Activated CD4-positive, alpha-beta T cell treated with anti-CD3 and anti-CD28 coated beads, Interleukin-2, amount 10 ng/mL, durations not matched to agents 24 days and 14 days (primary cell): ENCODE measurements at regions not wholly inside any gene's neighbourhood (a gene's known extent, or its start where the extent isn't known, plus 50 kb on each side); places are given as distances from the start of the nearest gene placed in this dataset.

Source experiments
- DNase-seq: peaks from one replicate; pipeline ENCODE4 v3.0.0; 2022
- H3K27ac Mint-ChIP-seq: one replicate; pipeline ENCODE4 v1.8.0; 2022; ENCODE audit warnings: mild to moderate bottlenecking, mixed read lengths
- H3K27me3 Mint-ChIP-seq: one replicate; pipeline ENCODE4 v1.8.0; 2022; ENCODE audit warnings: mixed read lengths
- H3K36me3 Mint-ChIP-seq: one replicate; pipeline ENCODE4 v1.8.0; 2022; ENCODE audit warnings: low read depth, mild to moderate bottlenecking, mixed read lengths
- H3K4me1 Mint-ChIP-seq: one replicate; pipeline ENCODE4 v1.8.0; 2021; ENCODE audit warnings: mixed read lengths
- H3K4me3 Mint-ChIP-seq: one replicate; pipeline ENCODE4 v1.8.0; 2022; ENCODE audit warnings: mild to moderate bottlenecking, moderate library complexity, mixed read lengths
- H3K9me3 Mint-ChIP-seq: one replicate; pipeline ENCODE4 v1.8.0; 2021; ENCODE audit warnings: mixed read lengths
- intact Hi-C: fragments of 100-400 bp; cut with micrococcal nuclease; formaldehyde crosslinking; loops from one replicate; pipeline ENCODE4 v1.15.1; 2023

GRCh38 chr11:70678931-70679900, 280.9 kb downstream of the CTTN start:
- no peak for DNase-seq
- Mint-ChIP-seq H3K27me3 (no peaks in the 10 kb centered on the region), H3K4me1 (no peaks in the 10 kb centered on the region), H3K27ac (no peak overlapping the region), H3K9me3 (no peaks in the 10 kb centered on the region), H3K4me3 (no peak overlapping the region), H3K36me3 (no peaks in the 10 kb centered on the region)
- intact Hi-C loops = no loop called here

DNA sequence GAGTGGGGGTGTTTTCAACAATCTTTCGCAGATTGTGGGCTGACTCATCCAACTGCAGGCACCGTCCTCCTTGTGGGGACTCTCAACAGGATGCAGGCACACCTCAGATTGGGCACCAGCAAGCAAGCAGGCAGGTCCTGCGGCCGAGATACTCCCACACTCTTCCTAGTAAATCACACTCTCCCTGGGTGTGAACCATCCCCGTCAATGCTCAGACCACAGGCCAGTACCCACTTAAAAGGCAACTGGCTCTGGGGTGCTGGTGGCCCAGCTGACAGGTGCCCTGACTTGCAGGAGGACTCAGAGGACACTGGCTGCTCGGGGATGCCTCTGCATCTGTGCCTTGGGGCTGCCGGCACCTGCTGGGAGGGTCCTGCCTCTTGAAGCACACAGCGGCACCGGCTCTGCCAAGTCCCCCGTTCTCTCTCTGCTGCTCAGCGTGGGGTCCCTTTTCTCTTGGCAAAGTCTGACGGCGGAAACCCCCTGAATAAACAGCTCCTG, 282.5 kb downstream of the CTTN start:
- no peak for DNase-seq
- Mint-ChIP-seq H3K9me3 (no peaks in the 10 kb centered on the region), H3K27me3 (no peaks in the 10 kb centered on the region)

DNA sequence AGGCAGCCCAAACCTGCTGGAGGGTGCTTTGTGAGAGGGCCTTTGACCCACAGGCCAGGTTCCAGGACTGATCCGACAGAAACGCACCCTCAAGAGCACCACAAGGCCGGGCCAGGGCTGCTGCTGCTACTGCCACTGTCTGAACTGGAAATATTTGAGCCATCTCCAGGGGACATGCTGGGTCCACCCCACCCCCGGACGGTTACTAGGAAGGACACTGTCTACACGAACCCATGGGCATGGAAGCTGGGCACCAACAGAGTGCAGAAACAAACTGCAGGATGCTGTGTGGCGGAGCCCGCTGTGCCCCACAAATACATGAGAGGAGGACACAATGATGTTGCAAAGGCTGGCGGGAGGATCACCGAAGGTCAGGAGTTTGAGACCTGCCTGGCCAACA, 283.7 kb downstream of the CTTN start:
- intact Hi-C loops = no loop called here

More for the DNA sequence above, 282.5 kb downstream of the CTTN start:
- no peaks in the 10 kb centered on the region for H3K36me3 Mint-ChIP-seq
- intact Hi-C loops = no loop called here
- H3K4me3 Mint-ChIP-seq = no peak overlapping the region
- H3K4me1 Mint-ChIP-seq = no peaks in the 10 kb centered on the region
- no peak overlapping the region for H3K27ac Mint-ChIP-seq

DNA sequence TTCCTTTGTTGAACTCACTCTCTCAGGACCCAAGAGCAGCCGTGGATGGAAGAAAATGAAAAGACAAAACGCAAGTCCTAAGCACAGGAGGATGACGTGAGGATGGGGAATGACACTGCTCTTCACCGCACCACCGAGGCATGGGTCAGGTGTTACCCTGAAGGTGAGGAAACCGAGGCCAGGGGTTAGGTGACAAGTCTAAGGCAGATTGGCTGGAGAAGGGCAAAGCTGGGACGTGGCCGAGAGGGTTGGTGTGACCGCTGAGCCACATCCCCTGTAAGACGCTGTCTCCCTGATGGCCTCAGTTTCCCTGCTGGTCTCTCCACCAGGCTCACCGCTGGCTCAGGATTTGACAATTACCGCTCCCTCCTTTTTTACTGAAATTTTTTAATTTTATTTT, 284.4 kb downstream of the CTTN start:
- H3K36me3 Mint-ChIP-seq = no peaks in the 10 kb centered on the region
- intact Hi-C loops = no loop called here
- no peak overlapping the region for H3K4me3 Mint-ChIP-seq
- H3K27me3 Mint-ChIP-seq = no peaks in the 10 kb centered on the region
- H3K27ac Mint-ChIP-seq = no peak overlapping the region
- no peaks in the 10 kb centered on the region for H3K4me1 Mint-ChIP-seq
- no peaks in the 10 kb centered on the region for H3K9me3 Mint-ChIP-seq
- DNase-seq = no peak

More for the DNA sequence above, 283.7 kb downstream of the CTTN start:
- no peaks in the 10 kb centered on the region for H3K27me3 Mint-ChIP-seq
- no peaks in the 10 kb centered on the region for H3K36me3 Mint-ChIP-seq
- no peaks in the 10 kb centered on the region for H3K4me1 Mint-ChIP-seq
- no peaks in the 10 kb centered on the region for H3K9me3 Mint-ChIP-seq
- no peak for DNase-seq
- H3K4me3 Mint-ChIP-seq = no peak overlapping the region
- no peak overlapping the region for H3K27ac Mint-ChIP-seq

- no peaks in the 10 kb centered on the region for H3K27me3 Mint-ChIP-seq
- intact Hi-C loops = no loop called here
- H3K36me3 Mint-ChIP-seq = no peaks in the 10 kb centered on the region
- no peaks in the 10 kb centered on the region for H3K4me1 Mint-ChIP-seq
- H3K4me3 Mint-ChIP-seq = no peak overlapping the region
- DNase-seq = no peak
- no peak overlapping the region for H3K27ac Mint-ChIP-seq
- no peaks in the 10 kb centered on the region for H3K9me3 Mint-ChIP-seq
Measured at GRCh38 chr11:70687716-70688115, 289.4 kb downstream of the CTTN start.

- intact Hi-C loops = no loop called here
- Mint-ChIP-seq H3K9me3 (no peaks in the 10 kb centered on the region), H3K4me3 (no peak overlapping the region), H3K27ac (no peak overlapping the region), H3K27me3 (no peaks in the 10 kb centered on the region), H3K4me1 (no peaks in the 10 kb centered on the region), H3K36me3 (no peaks in the 10 kb centered on the region)
- no peak for DNase-seq
Measured at GRCh38 chr11:70688142-70688541, 289.8 kb downstream of the CTTN start.

- Mint-ChIP-seq H3K27ac (no peak overlapping the region), H3K4me3 (no peak overlapping the region), H3K4me1 (no peaks in the 10 kb centered on the region), H3K27me3 (no peaks in the 10 kb centered on the region), H3K9me3 (no peaks in the 10 kb centered on the region), H3K36me3 (no peaks in the 10 kb centered on the region)
- intact Hi-C loops = no loop called here
- no peak for DNase-seq
Measured at GRCh38 chr11:70689764-70690163, 291.4 kb downstream of the CTTN start.

- no peak for DNase-seq
- Mint-ChIP-seq H3K36me3 (no peaks in the 10 kb centered on the region), H3K27me3 (no peaks in the 10 kb centered on the region), H3K27ac (no peak overlapping the region), H3K4me1 (no peaks in the 10 kb centered on the region), H3K4me3 (no peak overlapping the region), H3K9me3 (no peaks in the 10 kb centered on the region)
- intact Hi-C loops = no loop called here
Measured at GRCh38 chr11:70692131-70692530, 293.8 kb downstream of the CTTN start.

DNA sequence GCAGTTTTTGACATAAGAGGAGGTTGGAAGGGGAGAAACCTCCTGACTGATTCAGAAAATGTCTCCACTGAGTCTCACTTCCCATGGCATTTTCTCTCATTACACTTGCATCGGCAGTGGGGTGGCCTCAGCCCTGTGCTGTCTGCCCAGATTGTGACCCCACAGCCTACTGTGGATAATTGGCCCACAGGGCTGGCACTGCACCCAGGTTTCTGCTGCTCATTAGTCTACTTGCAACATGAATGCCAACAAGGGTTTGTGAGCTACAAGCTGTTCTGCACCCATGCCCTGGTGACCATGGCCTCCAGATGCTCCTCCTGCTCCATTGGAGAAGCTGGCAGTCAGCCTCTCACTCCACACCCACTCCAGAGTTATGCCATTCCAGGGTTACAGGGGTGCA, 296.0 kb downstream of the CTTN start:
- intact Hi-C loops = no loop called here
- no peaks in the 10 kb centered on the region for H3K9me3 Mint-ChIP-seq
- no peak for DNase-seq
- H3K27ac Mint-ChIP-seq = no peak overlapping the region
- no peaks in the 10 kb centered on the region for H3K36me3 Mint-ChIP-seq
- peaks cover 2% of the 10 kb centered on the region for H3K4me1 Mint-ChIP-seq
- H3K27me3 Mint-ChIP-seq = no peaks in the 10 kb centered on the region
- H3K4me3 Mint-ChIP-seq = no peak overlapping the region

- Mint-ChIP-seq H3K27me3 (no peaks in the 10 kb centered on the region), H3K4me1 (peaks cover 2% of the 10 kb centered on the region), H3K27ac (no peak overlapping the region), H3K36me3 (no peaks in the 10 kb centered on the region), H3K4me3 (no peak overlapping the region), H3K9me3 (no peaks in the 10 kb centered on the region)
- no peak for DNase-seq
- intact Hi-C loops = no loop called here
Measured at GRCh38 chr11:70695086-70695960, 297.0 kb downstream of the CTTN start.

GRCh38 chr11:70696076-70696475, 297.7 kb downstream of the CTTN start:
- no peaks in the 10 kb centered on the region for H3K27me3 Mint-ChIP-seq
- H3K27ac Mint-ChIP-seq = no peak overlapping the region
- no peak for DNase-seq
- H3K36me3 Mint-ChIP-seq = no peaks in the 10 kb centered on the region
- H3K4me3 Mint-ChIP-seq = no peak overlapping the region
- intact Hi-C loops = no loop called here
- H3K4me1 Mint-ChIP-seq = peaks cover 2% of the 10 kb centered on the region
- no peaks in the 10 kb centered on the region for H3K9me3 Mint-ChIP-seq

GRCh38 chr11:70696564-70696963, 298.2 kb downstream of the CTTN start:
- Mint-ChIP-seq H3K9me3 (no peaks in the 10 kb centered on the region), H3K36me3 (no peaks in the 10 kb centered on the region), H3K27ac (no peak overlapping the region), H3K27me3 (no peaks in the 10 kb centered on the region), H3K4me1 (peaks cover 2% of the 10 kb centered on the region), H3K4me3 (no peak overlapping the region)
- intact Hi-C loops = no loop called here
- DNase-seq = no peak

DNA sequence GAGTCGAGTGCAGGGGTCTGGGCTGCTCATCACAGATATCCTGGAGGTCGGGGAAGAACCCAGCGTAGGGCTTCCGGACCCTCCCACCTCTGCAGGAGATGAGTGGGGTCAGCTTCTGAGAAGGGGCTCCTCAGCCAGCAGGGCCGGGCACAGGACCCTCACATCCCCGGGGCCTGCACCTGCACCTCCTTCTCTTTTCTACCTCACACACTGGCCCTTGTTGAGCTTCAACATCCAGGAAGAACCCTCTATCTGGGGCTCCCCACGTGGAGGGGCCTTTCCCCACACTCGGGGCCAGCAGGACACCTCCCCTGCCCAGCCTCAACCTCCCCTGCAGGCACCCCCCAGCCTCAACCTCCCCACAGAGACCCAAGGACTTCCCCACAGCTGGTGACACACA, 299.4 kb downstream of the CTTN start:
- H3K4me1 Mint-ChIP-seq = peaks cover 2% of the 10 kb centered on the region
- no peak for DNase-seq
- no peak overlapping the region for H3K27ac Mint-ChIP-seq
- intact Hi-C loops = no loop called here
- no peaks in the 10 kb centered on the region for H3K27me3 Mint-ChIP-seq
- H3K4me3 Mint-ChIP-seq = no peak overlapping the region
- no peaks in the 10 kb centered on the region for H3K9me3 Mint-ChIP-seq
- H3K36me3 Mint-ChIP-seq = no peaks in the 10 kb centered on the region

DNA sequence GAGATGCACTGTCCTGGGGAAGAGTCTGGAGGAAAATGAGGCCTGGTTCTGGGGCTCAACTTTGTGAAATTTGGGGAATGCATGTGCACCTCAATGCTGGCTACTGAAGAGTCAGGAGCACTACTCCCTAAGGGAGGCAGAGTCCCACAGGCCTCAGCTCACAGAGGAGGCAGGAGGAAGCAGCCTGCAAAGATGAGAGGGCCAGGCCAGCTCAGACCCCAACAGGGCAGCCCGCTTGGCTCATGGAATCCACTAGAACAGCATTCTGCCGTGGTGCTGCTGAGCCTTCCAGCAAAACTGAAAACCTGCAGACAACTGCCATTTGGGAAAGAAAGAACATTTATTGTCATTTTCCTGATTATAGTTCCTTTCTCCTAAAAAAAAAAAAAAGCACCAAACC, 300.5 kb downstream of the CTTN start:
- intact Hi-C loops = no loop called here
- no peaks in the 10 kb centered on the region for H3K27me3 Mint-ChIP-seq
- no peaks in the 10 kb centered on the region for H3K9me3 Mint-ChIP-seq
- H3K36me3 Mint-ChIP-seq = no peaks in the 10 kb centered on the region
- no peak for DNase-seq
- no peak overlapping the region for H3K27ac Mint-ChIP-seq
- no peak overlapping the region for H3K4me3 Mint-ChIP-seq
- peaks cover 2% of the 10 kb centered on the region for H3K4me1 Mint-ChIP-seq
